ENCODE measurements at regions not wholly inside any gene's neighbourhood (a gene's known extent, or its start where the extent isn't known, plus 50 kb on each side); places are given as distances from the start of the nearest gene placed in this dataset.
"Not testable (repeated sequence)": the region's sequence is repeated elsewhere in the genome, so short reads cannot be mapped to it uniquely, and the experiment has no call there.

DNA sequence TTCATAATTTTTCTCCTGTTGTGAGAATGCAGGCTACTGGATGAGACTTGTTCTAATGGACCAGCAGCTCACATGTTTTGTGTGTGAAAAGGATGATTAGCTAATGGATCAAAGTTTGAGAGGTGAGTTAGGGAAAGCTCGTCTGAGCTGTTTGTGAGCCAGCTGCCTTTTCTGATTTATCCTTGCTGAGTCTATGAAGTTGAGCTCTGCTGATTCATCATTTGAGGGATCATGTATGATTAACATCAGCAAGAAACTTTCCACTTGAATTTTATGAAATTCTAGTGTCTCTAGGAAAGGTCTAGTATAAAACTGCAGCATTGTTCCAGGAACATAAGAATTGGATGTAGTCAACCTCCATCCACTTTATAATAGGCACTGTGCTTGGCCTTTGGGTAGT, 698.7 kb downstream of the NTRK3 start:
- Mint-ChIP-seq H3K27me3 (ENCODE audit: unreplicated experiment) (no peaks in the 10 kb centered on the region), H3K36me3 (ENCODE audit: insufficient read depth, unreplicated experiment) (no peaks in the 10 kb centered on the region), H3K4me1 (ENCODE audit: low read depth, unreplicated experiment) (no peaks in the 10 kb centered on the region), H3K27ac (ENCODE audit: unreplicated experiment) (no peak overlapping the region), H3K9me3 (ENCODE audit: low read depth, unreplicated experiment) (peaks cover 7% of the 10 kb centered on the region), H3K4me3 (ENCODE audit: low read depth, unreplicated experiment) (no peak overlapping the region)
- BruUV-seq (replicated peaks): no TSS peak
- DNase-seq: no peak
- intact Hi-C loops (cut with micrococcal nuclease; ENCODE audit: unreplicated experiment): no loop called here
- CTCF ChIA-PET: no interaction called here
- TF ChIP-seq, protein P1, sequence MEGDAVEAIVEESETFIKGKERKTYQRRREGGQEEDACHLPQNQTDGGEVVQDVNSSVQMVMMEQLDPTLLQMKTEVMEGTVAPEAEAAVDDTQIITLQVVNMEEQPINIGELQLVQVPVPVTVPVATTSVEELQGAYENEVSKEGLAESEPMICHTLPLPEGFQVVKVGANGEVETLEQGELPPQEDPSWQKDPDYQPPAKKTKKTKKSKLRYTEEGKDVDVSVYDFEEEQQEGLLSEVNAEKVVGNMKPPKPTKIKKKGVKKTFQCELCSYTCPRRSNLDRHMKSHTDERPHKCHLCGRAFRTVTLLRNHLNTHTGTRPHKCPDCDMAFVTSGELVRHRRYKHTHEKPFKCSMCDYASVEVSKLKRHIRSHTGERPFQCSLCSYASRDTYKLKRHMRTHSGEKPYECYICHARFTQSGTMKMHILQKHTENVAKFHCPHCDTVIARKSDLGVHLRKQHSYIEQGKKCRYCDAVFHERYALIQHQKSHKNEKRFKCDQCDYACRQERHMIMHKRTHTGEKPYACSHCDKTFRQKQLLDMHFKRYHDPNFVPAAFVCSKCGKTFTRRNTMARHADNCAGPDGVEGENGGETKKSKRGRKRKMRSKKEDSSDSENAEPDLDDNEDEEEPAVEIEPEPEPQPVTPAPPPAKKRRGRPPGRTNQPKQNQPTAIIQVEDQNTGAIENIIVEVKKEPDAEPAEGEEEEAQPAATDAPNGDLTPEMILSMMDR (IDR thresholded peaks at IDR 0.05; ENCODE audit: unreplicated experiment): no peak

DNA sequence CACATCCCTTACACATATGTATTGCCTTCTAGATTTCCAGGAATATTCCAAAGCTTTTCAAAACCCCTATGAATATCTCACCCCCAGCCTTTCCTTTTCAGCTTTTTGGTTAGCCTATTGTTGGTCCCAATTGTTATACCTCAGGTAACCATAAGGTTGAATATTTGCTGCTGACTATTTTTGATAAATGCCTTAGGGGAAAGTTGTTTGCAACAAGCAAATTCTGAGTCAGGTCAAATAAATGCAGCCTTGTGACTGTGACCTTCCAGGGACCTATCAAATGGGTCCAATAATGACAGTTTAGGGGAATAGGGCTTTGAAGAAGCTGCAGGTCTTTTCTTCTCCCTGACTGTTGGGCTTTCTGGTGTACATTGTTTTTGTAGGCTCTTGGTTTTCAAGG, 699.7 kb downstream of the NTRK3 start:
- Mint-ChIP-seq H3K27me3 (ENCODE audit: unreplicated experiment) (no peaks in the 10 kb centered on the region), H3K4me1 (ENCODE audit: low read depth, unreplicated experiment) (no peaks in the 10 kb centered on the region), H3K9me3 (ENCODE audit: low read depth, unreplicated experiment) (peaks cover 7% of the 10 kb centered on the region), H3K27ac (ENCODE audit: unreplicated experiment) (no peak overlapping the region), H3K36me3 (ENCODE audit: insufficient read depth, unreplicated experiment) (no peaks in the 10 kb centered on the region), H3K4me3 (ENCODE audit: low read depth, unreplicated experiment) (no peak overlapping the region)
- intact Hi-C loops (cut with micrococcal nuclease; ENCODE audit: unreplicated experiment): no loop called here
- DNase-seq: no peak
- no TSS peak for BruUV-seq (replicated peaks)
- CTCF ChIA-PET: no interaction called here
- TF ChIP-seq, protein P1 (IDR thresholded peaks at IDR 0.05; ENCODE audit: unreplicated experiment): no peak

DNA sequence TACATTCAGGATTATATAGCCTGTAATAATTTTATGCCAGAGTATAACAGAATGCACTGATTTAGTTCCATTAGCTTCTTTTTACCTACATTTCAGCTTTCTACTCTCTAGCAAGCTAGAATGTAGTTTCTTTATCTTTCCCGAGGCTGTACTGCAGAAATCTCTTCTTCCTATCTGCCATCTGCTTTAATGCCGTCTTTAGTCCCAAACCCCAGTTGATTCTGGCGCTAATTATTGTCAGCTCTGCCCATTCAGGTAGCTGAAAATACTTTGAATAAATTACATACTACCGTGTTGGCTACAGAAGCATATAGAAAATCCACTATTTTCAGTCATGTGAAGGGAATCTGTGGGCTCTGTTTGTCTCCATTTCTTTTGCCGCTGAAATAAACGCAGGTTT, 706.7 kb downstream of the NTRK3 start:
- H3K27ac Mint-ChIP-seq (ENCODE audit: unreplicated experiment): no peak overlapping the region
- CTCF ChIA-PET: no interaction called here
- no peak for DNase-seq
- H3K4me1 Mint-ChIP-seq (ENCODE audit: low read depth, unreplicated experiment): no peaks in the 10 kb centered on the region
- no peak overlapping the region for H3K4me3 Mint-ChIP-seq (ENCODE audit: low read depth, unreplicated experiment)
- BruUV-seq (replicated peaks): no TSS peak
- intact Hi-C loops (cut with micrococcal nuclease; ENCODE audit: unreplicated experiment): no loop called here
- TF ChIP-seq, protein P1 (IDR thresholded peaks at IDR 0.05; ENCODE audit: unreplicated experiment): no peak
- no peaks in the 10 kb centered on the region for H3K27me3 Mint-ChIP-seq (ENCODE audit: unreplicated experiment)
- no peaks in the 10 kb centered on the region for H3K36me3 Mint-ChIP-seq (ENCODE audit: insufficient read depth, unreplicated experiment)
- H3K9me3 Mint-ChIP-seq (ENCODE audit: low read depth, unreplicated experiment): peaks cover 11% of the 10 kb centered on the region

DNA sequence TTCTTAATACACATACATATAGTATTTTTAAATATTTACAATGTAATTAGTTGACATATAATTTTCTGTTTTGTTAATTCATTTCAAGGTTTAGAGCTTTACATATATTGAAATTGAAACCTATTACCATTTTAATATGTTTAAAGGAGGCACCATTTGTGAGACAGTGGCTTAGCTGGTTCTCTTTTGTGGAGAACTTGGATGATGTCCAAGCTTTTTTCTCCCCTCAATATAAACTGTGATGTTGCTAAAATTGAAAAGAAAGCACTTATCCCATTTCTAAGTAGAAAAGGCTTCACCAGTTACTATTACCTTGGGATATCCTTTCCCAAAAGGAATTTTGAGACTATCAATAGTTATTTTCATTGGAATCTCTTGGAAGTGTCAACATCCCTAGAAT, 707.2 kb downstream of the NTRK3 start:
- CTCF ChIA-PET: no interaction called here
- TF ChIP-seq, protein P1 (IDR thresholded peaks at IDR 0.05; ENCODE audit: unreplicated experiment): no peak
- no peaks in the 10 kb centered on the region for H3K36me3 Mint-ChIP-seq (ENCODE audit: insufficient read depth, unreplicated experiment)
- no peak for DNase-seq
- H3K27ac Mint-ChIP-seq (ENCODE audit: unreplicated experiment): no peak overlapping the region
- H3K4me3 Mint-ChIP-seq (ENCODE audit: low read depth, unreplicated experiment): no peak overlapping the region
- H3K9me3 Mint-ChIP-seq (ENCODE audit: low read depth, unreplicated experiment): peaks cover 11% of the 10 kb centered on the region
- no peaks in the 10 kb centered on the region for H3K27me3 Mint-ChIP-seq (ENCODE audit: unreplicated experiment)
- H3K4me1 Mint-ChIP-seq (ENCODE audit: low read depth, unreplicated experiment): no peaks in the 10 kb centered on the region
- intact Hi-C loops (cut with micrococcal nuclease; ENCODE audit: unreplicated experiment): no loop called here
- no TSS peak for BruUV-seq (replicated peaks)

DNA sequence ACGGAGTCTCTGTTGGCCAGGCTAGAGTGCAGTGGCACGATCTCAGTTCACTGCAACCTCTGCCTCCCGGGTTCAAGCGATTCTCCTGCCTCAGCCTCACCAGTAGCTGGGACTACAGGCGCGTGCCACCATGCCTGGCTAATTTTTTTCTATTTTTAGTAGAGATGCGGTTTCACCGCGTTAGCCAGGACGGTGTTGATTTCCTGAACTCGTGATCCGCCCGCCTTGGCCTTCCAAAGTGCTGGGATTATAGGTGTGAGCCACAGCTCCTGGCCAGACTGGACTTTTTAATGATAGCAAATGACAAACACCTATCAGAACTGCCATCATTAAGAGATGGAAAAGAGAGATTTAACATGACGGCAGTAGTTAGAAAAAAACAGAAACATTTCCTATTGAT, 707.9 kb downstream of the NTRK3 start:
- H3K27ac Mint-ChIP-seq (ENCODE audit: unreplicated experiment); H3K4me3 Mint-ChIP-seq (ENCODE audit: low read depth, unreplicated experiment); H3K4me1 Mint-ChIP-seq (ENCODE audit: low read depth, unreplicated experiment); H3K27me3 Mint-ChIP-seq (ENCODE audit: unreplicated experiment); intact Hi-C loops (cut with micrococcal nuclease; ENCODE audit: unreplicated experiment); DNase-seq; H3K36me3 Mint-ChIP-seq (ENCODE audit: insufficient read depth, unreplicated experiment); BruUV-seq (replicated peaks): not testable (repeated sequence)
- CTCF ChIA-PET: interaction anchor here (0.6 kb wide), 1 partner anchor 1559 kb away, joined by 3 read pairs; no protein-coding TSS in a partner anchor
- H3K9me3 Mint-ChIP-seq (ENCODE audit: low read depth, unreplicated experiment): peaks cover 11% of the 10 kb centered on the region
